ENCODE measurements at regions not wholly inside any gene's neighbourhood (a gene's known extent, or its start where the extent isn't known, plus 50 kb on each side); places are given as distances from the start of the nearest gene placed in this dataset.

- H3K27me3 ChIP-seq (replicated peaks; ENCODE audit: insufficient read depth), result no peaks in the 10 kb centered on the region
- no peak for TF ChIP-seq CTCF (IDR thresholded peaks at IDR 0.05)
- H3K9me3 ChIP-seq, result no peaks in the 10 kb centered on the region
- H3K36me3 ChIP-seq, result no peaks in the 10 kb centered on the region
- ATAC-seq (ENCODE audit: insufficient number of reproducible peaks, low FRiP score, low read depth), result no peak
- H3K27ac ChIP-seq, result peak overlapping the region in 1 of 2 donors; percentile 3
- H3K4me1 ChIP-seq (ENCODE audit: control insufficient read depth in 1 of 2, low read depth in 2 of 2), result peaks cover 0 to 14% of the 10 kb centered on the region in 2 donors
- no peak overlapping the region for H3K4me3 ChIP-seq
- no peak for DNase-seq (ENCODE audit: low spot score)
These were observed 184.7 kb upstream of the ARGLU1 start for GRCh38 chr13:106752584-106753170.

GRCh38 chr13:106748785-106749184 lies 180.8 kb upstream of the ARGLU1 start:
- no peaks in the 10 kb centered on the region for H3K36me3 ChIP-seq
- no peak overlapping the region for H3K27ac ChIP-seq
- no peaks in the 10 kb centered on the region for H3K27me3 ChIP-seq (replicated peaks; ENCODE audit: insufficient read depth)
- H3K9me3 ChIP-seq, result no peaks in the 10 kb centered on the region
- ATAC-seq (ENCODE audit: insufficient number of reproducible peaks, low FRiP score, low read depth) (no peak), DNase-seq (ENCODE audit: low spot score) (no peak)
- H3K4me3 ChIP-seq, result no peak overlapping the region
- H3K4me1 ChIP-seq (ENCODE audit: control insufficient read depth in 1 of 2, low read depth in 2 of 2), result peaks cover 0 to 13% of the 10 kb centered on the region in 2 donors
- no peak for TF ChIP-seq CTCF (IDR thresholded peaks at IDR 0.05)

GRCh38 chr13:106744516-106744915 lies 176.6 kb upstream of the ARGLU1 start:
- no peaks in the 10 kb centered on the region for H3K27me3 ChIP-seq (replicated peaks; ENCODE audit: insufficient read depth)
- no peaks in the 10 kb centered on the region for H3K36me3 ChIP-seq
- TF ChIP-seq CTCF (IDR thresholded peaks at IDR 0.05), result no peak
- H3K4me3 ChIP-seq, result no peak overlapping the region
- H3K9me3 ChIP-seq, result no peaks in the 10 kb centered on the region
- no peaks in the 10 kb centered on the region for H3K4me1 ChIP-seq (ENCODE audit: control insufficient read depth in 1 of 2, low read depth in 2 of 2)
- no peak for DNase-seq (ENCODE audit: low spot score)
- no peak overlapping the region for H3K27ac ChIP-seq
- no peak for ATAC-seq (ENCODE audit: insufficient number of reproducible peaks, low FRiP score, low read depth)

- no peak for TF ChIP-seq CTCF (IDR thresholded peaks at IDR 0.05)
- Histone ChIP-seq H3K4me3 (no peak overlapping the region), H3K27ac (no peak overlapping the region), H3K9me3 (no peaks in the 10 kb centered on the region), H3K27me3 (replicated peaks; ENCODE audit: insufficient read depth) (no peaks in the 10 kb centered on the region), H3K4me1 (ENCODE audit: control insufficient read depth in 1 of 2, low read depth in 2 of 2) (no peaks in the 10 kb centered on the region), H3K36me3 (no peaks in the 10 kb centered on the region)
- ATAC-seq (ENCODE audit: insufficient number of reproducible peaks, low FRiP score, low read depth) (no peak), DNase-seq (ENCODE audit: low spot score) (no peak)
These were observed 170.3 kb upstream of the ARGLU1 start for GRCh38 chr13:106738186-106738678.

- Histone ChIP-seq H3K36me3 (no peaks in the 10 kb centered on the region), H3K9me3 (no peaks in the 10 kb centered on the region), H3K4me3 (no peak overlapping the region), H3K27ac (no peak overlapping the region), H3K4me1 (ENCODE audit: control insufficient read depth in 1 of 2, low read depth in 2 of 2) (no peaks in the 10 kb centered on the region), H3K27me3 (replicated peaks; ENCODE audit: insufficient read depth) (no peaks in the 10 kb centered on the region)
- DNase-seq (ENCODE audit: low spot score) (no peak), ATAC-seq (ENCODE audit: insufficient number of reproducible peaks, low FRiP score, low read depth) (no peak)
- no peak for TF ChIP-seq CTCF (IDR thresholded peaks at IDR 0.05)
These were observed 169.0 kb upstream of the ARGLU1 start for GRCh38 chr13:106736941-106737340.
